Esophagus mucosa (tissue), 1 donor: ENCODE measurements at regions not wholly inside any gene's neighbourhood (a gene's known extent, or its start where the extent isn't known, plus 50 kb on each side); places are given as distances from the start of the nearest gene placed in this dataset.

ENCODE experiments used
- ATAC-seq: fragments of 200-7000 bp; cut with Tn5 transposase; one replicate; pipeline ENCODE4 v1.9.1; 2020
- donor health status: DM: yes; HTN: yes; CAD: no.

GRCh38 chr2:67208887-67209500 is 188.1 kb upstream of the ETAA1 start:
- no peak for ATAC-seq

GRCh38 chr2:67210430-67210829 is 186.7 kb upstream of the ETAA1 start:
- ATAC-seq = no peak

- ATAC-seq = no peak
Observed at GRCh38 chr2:67212203-67212602, 184.9 kb upstream of the ETAA1 start.

GRCh38 chr2:67213270-67213670 is 183.9 kb upstream of the ETAA1 start:
- ATAC-seq = no peak

GRCh38 chr2:67213677-67214402 is 183.3 kb upstream of the ETAA1 start:
- peak; percentile 15 for ATAC-seq

GRCh38 chr2:67214585-67215185 is 182.4 kb upstream of the ETAA1 start:
- peak; percentile 31 for ATAC-seq

- peak; percentile 72 for ATAC-seq
Observed at GRCh38 chr2:67215214-67216055, 181.7 kb upstream of the ETAA1 start.

GRCh38 chr2:67216103-67216502 is 181.0 kb upstream of the ETAA1 start:
- ATAC-seq = no peak

GRCh38 chr2:67216881-67217280 is 180.3 kb upstream of the ETAA1 start:
- ATAC-seq = no peak

- ATAC-seq = no peak
Observed at GRCh38 chr2:67217398-67217797, 179.7 kb upstream of the ETAA1 start.

- no peak for ATAC-seq
Observed at GRCh38 chr2:67218056-67218455, 179.1 kb upstream of the ETAA1 start.

GRCh38 chr2:67219651-67220050 is 177.5 kb upstream of the ETAA1 start:
- no peak for ATAC-seq

- no peak for ATAC-seq
Observed at GRCh38 chr2:67221266-67221665, 175.9 kb upstream of the ETAA1 start.

- no peak for ATAC-seq
Observed at GRCh38 chr2:67225287-67225973, 171.7 kb upstream of the ETAA1 start.

- ATAC-seq = no peak
Observed at GRCh38 chr2:67229706-67230105, 167.4 kb upstream of the ETAA1 start.

GRCh38 chr2:67232936-67233335 is 164.2 kb upstream of the ETAA1 start:
- no peak for ATAC-seq

GRCh38 chr2:67234440-67234839 is 162.7 kb upstream of the ETAA1 start:
- no peak for ATAC-seq

- ATAC-seq = no peak
Observed at GRCh38 chr2:67237288-67237687, 159.8 kb upstream of the ETAA1 start.

GRCh38 chr2:67240507-67240906 is 156.6 kb upstream of the ETAA1 start:
- no peak for ATAC-seq

- no peak for ATAC-seq
Observed at GRCh38 chr2:67241453-67241852, 155.7 kb upstream of the ETAA1 start.

- no peak for ATAC-seq
Observed at GRCh38 chr2:67242456-67242855, 154.7 kb upstream of the ETAA1 start.

- ATAC-seq = no peak
Observed at GRCh38 chr2:67243919-67244318, 153.2 kb upstream of the ETAA1 start.

- ATAC-seq = no peak
Observed at GRCh38 chr2:67246791-67247190, 150.3 kb upstream of the ETAA1 start.
